AG08396 (cell line): ENCODE measurements at regions not wholly inside any gene's neighbourhood (a gene's known extent, or its start where the extent isn't known, plus 50 kb on each side); places are given as distances from the start of the nearest gene placed in this dataset.

Experiments
- DNase-seq: peaks from one replicate; pipeline ENCODE4 v3.0.0; 2012; ENCODE audit warnings: low spot score, mixed read lengths

- no peak for DNase-seq
Observed at GRCh38 chr9:26742828-26743476, 149.7 kb downstream of the CAAP1 start.

GRCh38 chr9:26735160-26735559 lies 157.4 kb downstream of the CAAP1 start:
- DNase-seq, result no peak

- no peak for DNase-seq
Observed at GRCh38 chr9:26729187-26729586, 163.4 kb downstream of the CAAP1 start.

- DNase-seq, result no peak
Observed at GRCh38 chr9:26727471-26727870, 165.1 kb downstream of the CAAP1 start.

- DNase-seq, result no peak
Observed at GRCh38 chr9:26725573-26725972, 167.0 kb downstream of the CAAP1 start.

- peak; percentile 20 for DNase-seq
Observed at GRCh38 chr9:26723486-26723885, 169.1 kb downstream of the CAAP1 start.

GRCh38 chr9:26722755-26723154 lies 169.8 kb downstream of the CAAP1 start:
- no peak for DNase-seq

GRCh38 chr9:26710008-26710407 lies 182.6 kb downstream of the CAAP1 start:
- no peak for DNase-seq

- no peak for DNase-seq
Observed at GRCh38 chr9:26706223-26706622, 186.4 kb downstream of the CAAP1 start.

GRCh38 chr9:26695298-26695622 lies 197.3 kb downstream of the CAAP1 start:
- DNase-seq, result no peak

- DNase-seq, result no peak
Observed at GRCh38 chr9:26694381-26695297, 198.0 kb downstream of the CAAP1 start.

- DNase-seq, result no peak
Observed at GRCh38 chr9:26689041-26689440, 203.6 kb downstream of the CAAP1 start.

GRCh38 chr9:26687421-26687820 lies 205.2 kb downstream of the CAAP1 start:
- no peak for DNase-seq

GRCh38 chr9:26685818-26686217 lies 206.8 kb downstream of the CAAP1 start:
- DNase-seq, result no peak

- no peak for DNase-seq
Observed at GRCh38 chr9:26684029-26684428, 208.6 kb downstream of the CAAP1 start.

- no peak for DNase-seq
Observed at GRCh38 chr9:26682796-26683496, 209.7 kb downstream of the CAAP1 start.

- no peak for DNase-seq
Observed at GRCh38 chr9:26682041-26682440, 210.6 kb downstream of the CAAP1 start.

GRCh38 chr9:26677965-26678706 lies 214.5 kb downstream of the CAAP1 start:
- DNase-seq, result no peak

- DNase-seq, result no peak
Observed at GRCh38 chr9:26675035-26675434, 217.6 kb downstream of the CAAP1 start.

GRCh38 chr9:26673261-26673660 lies 219.3 kb downstream of the CAAP1 start:
- no peak for DNase-seq

- no peak for DNase-seq
Observed at GRCh38 chr9:26669701-26670670, 222.6 kb downstream of the CAAP1 start.
